Left hindlimb (tissue), 1 donor: ENCODE measurements at regions not wholly inside any gene's neighbourhood (a gene's known extent, or its start where the extent isn't known, plus 50 kb on each side); places are given as distances from the start of the nearest gene placed in this dataset.

ENCODE experiments used
- DNase-seq: peaks from one replicate; pipeline ENCODE4 v3.0.0-alpha.2; 2018

GRCh38 chr16:64203126-64203525 is 918.7 kb downstream of the CDH11 start:
- DNase-seq, result no peak

- DNase-seq, result no peak
Observed at GRCh38 chr16:64202571-64202970, 919.3 kb downstream of the CDH11 start.

GRCh38 chr16:64196444-64196843 is 925.4 kb downstream of the CDH11 start:
- no peak for DNase-seq

- no peak for DNase-seq
Observed at GRCh38 chr16:64185954-64186353, 935.9 kb downstream of the CDH11 start.

GRCh38 chr16:64184156-64184555 is 937.7 kb downstream of the CDH11 start:
- DNase-seq, result no peak

- no peak for DNase-seq
Observed at GRCh38 chr16:64182985-64183384, 938.9 kb downstream of the CDH11 start.

GRCh38 chr16:64181271-64181925 is 940.5 kb downstream of the CDH11 start:
- no peak for DNase-seq

GRCh38 chr16:64180136-64180900 is 941.5 kb downstream of the CDH11 start:
- no peak for DNase-seq

GRCh38 chr16:64174327-64174726 is 947.5 kb downstream of the CDH11 start:
- DNase-seq, result no peak

- no peak for DNase-seq
Observed at GRCh38 chr16:64172652-64173051, 949.2 kb downstream of the CDH11 start.

- DNase-seq, result no peak
Observed at GRCh38 chr16:64172226-64172625, 949.6 kb downstream of the CDH11 start.

- DNase-seq, result no peak
Observed at GRCh38 chr16:64171632-64172031, 950.2 kb downstream of the CDH11 start.

- DNase-seq, result no peak
Observed at GRCh38 chr16:64168371-64168770, 953.5 kb downstream of the CDH11 start.

GRCh38 chr16:64167936-64168335 is 953.9 kb downstream of the CDH11 start:
- DNase-seq, result no peak

GRCh38 chr16:64165368-64165767 is 956.5 kb downstream of the CDH11 start:
- no peak for DNase-seq

- DNase-seq, result no peak
Observed at GRCh38 chr16:64162613-64163375, 959.1 kb downstream of the CDH11 start.

- no peak for DNase-seq
Observed at GRCh38 chr16:64159976-64160375, 961.9 kb downstream of the CDH11 start.

- DNase-seq, result no peak
Observed at GRCh38 chr16:64158941-64159588, 962.8 kb downstream of the CDH11 start.

GRCh38 chr16:64153718-64154117 is 968.1 kb downstream of the CDH11 start:
- no peak for DNase-seq

GRCh38 chr16:64151990-64152767 is 969.7 kb downstream of the CDH11 start:
- DNase-seq, result no peak

GRCh38 chr16:64150193-64150592 is 971.7 kb downstream of the CDH11 start:
- no peak for DNase-seq

- DNase-seq, result no peak
Observed at GRCh38 chr16:64149756-64150155, 972.1 kb downstream of the CDH11 start.
